ENCODE measurements at regions not wholly inside any gene's neighbourhood (a gene's known extent, or its start where the extent isn't known, plus 50 kb on each side); places are given as distances from the start of the nearest gene placed in this dataset.

- Histone ChIP-seq H3K4me3 (no peak overlapping the region), H3K27ac (no peak overlapping the region), H3K9me3 (peaks cover 0 to 21% (median 7%) of the 10 kb centered on the region in 4 donors), H3K4me1 (no peaks in the 10 kb centered on the region), H3K27me3 (no peaks in the 10 kb centered on the region), H3K36me3 (no peaks in the 10 kb centered on the region)
- TF ChIP-seq POLR2AphosphoS5 (IDR thresholded peaks at IDR 0.05) = no peak
- no peak for TF ChIP-seq POLR2A (IDR thresholded peaks at IDR 0.05)
- TF ChIP-seq EP300 (IDR thresholded peaks at IDR 0.05) = no peak
- TF ChIP-seq, protein P1, sequence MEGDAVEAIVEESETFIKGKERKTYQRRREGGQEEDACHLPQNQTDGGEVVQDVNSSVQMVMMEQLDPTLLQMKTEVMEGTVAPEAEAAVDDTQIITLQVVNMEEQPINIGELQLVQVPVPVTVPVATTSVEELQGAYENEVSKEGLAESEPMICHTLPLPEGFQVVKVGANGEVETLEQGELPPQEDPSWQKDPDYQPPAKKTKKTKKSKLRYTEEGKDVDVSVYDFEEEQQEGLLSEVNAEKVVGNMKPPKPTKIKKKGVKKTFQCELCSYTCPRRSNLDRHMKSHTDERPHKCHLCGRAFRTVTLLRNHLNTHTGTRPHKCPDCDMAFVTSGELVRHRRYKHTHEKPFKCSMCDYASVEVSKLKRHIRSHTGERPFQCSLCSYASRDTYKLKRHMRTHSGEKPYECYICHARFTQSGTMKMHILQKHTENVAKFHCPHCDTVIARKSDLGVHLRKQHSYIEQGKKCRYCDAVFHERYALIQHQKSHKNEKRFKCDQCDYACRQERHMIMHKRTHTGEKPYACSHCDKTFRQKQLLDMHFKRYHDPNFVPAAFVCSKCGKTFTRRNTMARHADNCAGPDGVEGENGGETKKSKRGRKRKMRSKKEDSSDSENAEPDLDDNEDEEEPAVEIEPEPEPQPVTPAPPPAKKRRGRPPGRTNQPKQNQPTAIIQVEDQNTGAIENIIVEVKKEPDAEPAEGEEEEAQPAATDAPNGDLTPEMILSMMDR (IDR thresholded peaks at IDR 0.05) = no peak
- DNase-seq = no peak
- WGBS, 5 donors = 86 to 100% (median 93%) methylated on average over 4 of the region's 4 CpGs
- intact Hi-C loops (cut with DNase I; ENCODE audit: low total_unique reads) = no loop called here
Measured at GRCh38 chr5:114924769-114925168, 244.9 kb downstream of the TRIM36 start.

DNA sequence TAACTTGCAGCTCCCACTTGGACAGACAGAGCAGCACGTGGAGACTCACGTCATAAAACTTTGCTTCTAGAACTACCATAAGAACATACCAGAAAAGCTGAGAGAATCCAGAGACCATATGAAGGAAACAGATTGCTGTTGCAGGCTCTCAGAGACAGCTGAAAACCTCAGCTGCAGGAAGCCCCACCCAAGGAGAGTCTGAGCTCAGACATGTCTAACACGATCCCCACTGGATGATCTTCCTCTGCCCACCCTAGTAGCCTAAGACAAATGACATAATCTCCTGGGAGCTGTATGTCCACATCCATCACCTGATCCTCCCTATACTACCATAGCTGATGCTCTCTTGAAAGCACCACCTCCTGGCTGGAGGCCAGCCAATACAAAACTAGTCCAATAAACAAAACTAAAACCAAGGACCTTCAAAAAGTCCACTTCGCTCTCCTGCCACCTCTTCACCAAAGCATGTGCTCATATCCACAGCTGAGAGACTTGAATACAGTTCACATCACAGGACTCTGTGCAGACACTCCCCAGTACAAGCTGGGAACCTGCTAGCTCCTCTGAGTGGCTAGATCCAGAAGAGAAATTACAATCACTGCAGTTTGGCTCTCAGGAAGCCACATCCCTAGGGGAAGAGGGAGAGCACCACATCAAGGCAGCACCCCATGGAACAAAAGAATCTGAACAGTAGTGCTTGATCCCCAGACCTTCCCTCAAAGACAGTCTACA lies 257.4 kb downstream of the TRIM36 start:
- TF ChIP-seq POLR2A (IDR thresholded peaks at IDR 0.05) = no peak
- TF ChIP-seq, protein P1 (IDR thresholded peaks at IDR 0.05) = no peak
- no peak for TF ChIP-seq EP300 (IDR thresholded peaks at IDR 0.05)
- TF ChIP-seq POLR2AphosphoS5 (IDR thresholded peaks at IDR 0.05) = no peak
- WGBS, 5 donors = 67 to 79% (median 75%) methylated on average over 4 of the region's 4 CpGs
- H3K9me3 ChIP-seq = peaks cover 0 to 25% (median 11%) of the 10 kb centered on the region in 4 donors
- no peaks in the 10 kb centered on the region for H3K27me3 ChIP-seq
- no peak for DNase-seq
- no peaks in the 10 kb centered on the region for H3K36me3 ChIP-seq
- H3K4me3 ChIP-seq = no peak overlapping the region
- H3K4me1 ChIP-seq = no peaks in the 10 kb centered on the region
- no peak overlapping the region for H3K27ac ChIP-seq
- intact Hi-C loops (cut with DNase I; ENCODE audit: low total_unique reads) = no loop called here

- Histone ChIP-seq H3K9me3 (peaks cover 0 to 28% (median 12%) of the 10 kb centered on the region in 4 donors), H3K4me3 (no peak overlapping the region), H3K27me3 (no peaks in the 10 kb centered on the region), H3K36me3 (no peaks in the 10 kb centered on the region), H3K4me1 (no peaks in the 10 kb centered on the region), H3K27ac (no peak overlapping the region)
- TF ChIP-seq, protein P1 (IDR thresholded peaks at IDR 0.05) = no peak
- no peak for TF ChIP-seq EP300 (IDR thresholded peaks at IDR 0.05)
- TF ChIP-seq POLR2A (IDR thresholded peaks at IDR 0.05) = no peak
- TF ChIP-seq POLR2AphosphoS5 (IDR thresholded peaks at IDR 0.05) = no peak
- intact Hi-C loops (cut with DNase I; ENCODE audit: low total_unique reads) = no loop called here
- DNase-seq = no peak
Measured at GRCh38 chr5:114910727-114911126, 259.0 kb downstream of the TRIM36 start.

- intact Hi-C loops (cut with DNase I; ENCODE audit: low total_unique reads) = no loop called here
Measured at GRCh38 chr5:114909424-114909823, 260.3 kb downstream of the TRIM36 start.

More at GRCh38 chr5:114909424-114909823, 260.3 kb downstream of the TRIM36 start:
- H3K27me3 ChIP-seq = no peaks in the 10 kb centered on the region
- DNase-seq = no peak
- H3K4me1 ChIP-seq = no peaks in the 10 kb centered on the region
- H3K9me3 ChIP-seq = peaks cover 0 to 35% (median 15%) of the 10 kb centered on the region in 4 donors
- TF ChIP-seq, protein P1 (IDR thresholded peaks at IDR 0.05) = no peak
- TF ChIP-seq EP300 (IDR thresholded peaks at IDR 0.05) = no peak
- TF ChIP-seq POLR2A (IDR thresholded peaks at IDR 0.05) = no peak
- no peak for TF ChIP-seq POLR2AphosphoS5 (IDR thresholded peaks at IDR 0.05)
- no peak overlapping the region for H3K4me3 ChIP-seq
- H3K27ac ChIP-seq = no peak overlapping the region
- no peaks in the 10 kb centered on the region for H3K36me3 ChIP-seq
- WGBS, 5 donors = 89 to 96% (median 95%) methylated on average over 2 of the region's 2 CpGs
